GM12878 (cell line): ENCODE measurements at regions not wholly inside any gene's neighbourhood (a gene's known extent, or its start where the extent isn't known, plus 50 kb on each side); places are given as distances from the start of the nearest gene placed in this dataset.

Experiments
- ATAC-seq: fragments of 200-7000 bp; cut with Tn5 transposase; 3 replicates; pipeline ENCODE4 v1.9.1; 2020; ENCODE audit warnings: mild to moderate bottlenecking, moderate library complexity
- BruUV-seq: library from RNA; stranded (reverse); fragments of 400-500 nt; replicated peaks from 2 replicates; lab custom pipeline; 2021; lab: Mats Ljungman, UMichigan
- CTCF ChIA-PET: fragments of 300-600 bp; sonication (Branson Sonifier 250); formaldehyde crosslinking; extraction: SDS; loops from one replicate; lab custom pipeline; 2021; ENCODE audit warnings: inconsistent platforms; lab: Yijun Ruan, JAX
- POLR2A ChIA-PET: fragments of 350-600 bp; formaldehyde crosslinking; extraction: SDS; loops from one replicate; lab custom pipeline; 2021; ENCODE audit warnings: inconsistent platforms; lab: Charles Lee
- RAD21 ChIA-PET: fragments of 300-600 bp; sonication (Branson Sonifier 250); formaldehyde crosslinking; loops from one replicate; lab custom pipeline; 2023; ENCODE audit warnings: antibody characterized with exemption; ENCODE audit not compliant: unreplicated experiment; lab: Charles Lee
- SMC1A ChIA-PET: fragments of 300-600 bp; sonication (Branson Sonifier 250); formaldehyde crosslinking; loops from one replicate; lab custom pipeline; 2023; ENCODE audit not compliant: unreplicated experiment, uncharacterized antibody; lab: Charles Lee
- DNase-seq: peaks from one replicate; pipeline ENCODE4 v3.0.0-alpha.2; 2011; ENCODE audit warnings: low read depth, low spot score
- FAIRE-seq: peaks from 3 replicates; lab custom pipeline; 2011; peaks lifted over from hg19 to GRCh38; lab: Jason Lieb, UNC
- H2AFZ ChIP-seq: 2 replicates; pipeline ENCODE4 v1.6.0; 2011; ENCODE audit warnings: low read depth, low read length, control low read depth; ENCODE audit not compliant: control insufficient read depth
- H3K27ac ChIP-seq: 2 replicates; pipeline ENCODE4 v1.5.1; 2011; ENCODE audit warnings: control low read depth; ENCODE audit not compliant: control insufficient read depth, insufficient read depth
- H3K27me3 ChIP-seq, 2 experiments: replicated peaks in 1 of 2; 2 replicates each; pipeline versions ENCODE4 v1.6.0 to v1.6.1; 2011; ENCODE audit warnings: low read length in 1 of 2; ENCODE audit not compliant: control insufficient read depth in 2 of 2, insufficient read depth in 2 of 2
- H3K36me3 ChIP-seq, 2 experiments: 2 replicates each; pipeline ENCODE4 v1.5.1; 2011; ENCODE audit warnings: low read length in 1 of 2; ENCODE audit not compliant: control insufficient read depth in 2 of 2, insufficient read depth in 2 of 2
- H3K4me1 ChIP-seq: 2 replicates; pipeline ENCODE4 v1.6.1; 2011; ENCODE audit warnings: mild to moderate bottlenecking, low read length, moderate library complexity, mixed read lengths; ENCODE audit not compliant: control insufficient read depth, insufficient read depth
- H3K4me2 ChIP-seq: 2 replicates; pipeline ENCODE4 v1.6.0; 2011; ENCODE audit warnings: control low read depth; ENCODE audit not compliant: control insufficient read depth, insufficient read depth
- H3K4me3 ChIP-seq: fragments of 200-600 bp; sonication (generic); 2 replicates; pipeline ENCODE4 v1.5.1; 2016
- H3K79me2 ChIP-seq: 2 replicates; pipeline ENCODE4 v1.6.0; 2011; ENCODE audit warnings: low read length; ENCODE audit not compliant: control insufficient read depth, insufficient read depth
- H3K9ac ChIP-seq: 2 replicates; pipeline ENCODE4 v1.8.0; 2011; ENCODE audit warnings: low read length, control low read depth, mixed read lengths; ENCODE audit not compliant: control insufficient read depth, insufficient read depth
- H3K9me3 ChIP-seq: replicated peaks from 3 replicates; pipeline ENCODE4 v1.5.1; 2011; ENCODE audit warnings: mild to moderate bottlenecking, low read length; ENCODE audit not compliant: control insufficient read depth, insufficient read depth
- H4K20me1 ChIP-seq: 2 replicates; pipeline ENCODE4 v1.6.0; 2011; ENCODE audit not compliant: control insufficient read depth, insufficient read depth
- BCL11A ChIP-seq: IDR thresholded peaks from 2 replicates; pipeline ENCODE4 v1.6.1; 2011; ENCODE audit warnings: low read depth, low read length
- CREM ChIP-seq: IDR thresholded peaks from 2 replicates; pipeline ENCODE4 v1.6.1; 2014; ENCODE audit warnings: antibody characterized with exemption, low read depth
- EED ChIP-seq: sonication (generic); IDR thresholded peaks from 2 replicates; pipeline ENCODE4 v1.6.1; 2016; ENCODE audit warnings: antibody characterized with exemption, low read depth
- ESRRA ChIP-seq: IDR thresholded peaks from 2 replicates; pipeline ENCODE4 v1.6.1; 2012; ENCODE audit warnings: mild to moderate bottlenecking, low read length, improper control_type of control experiment
- GATAD2B ChIP-seq: fragments of 450-650 bp; conservative IDR thresholded peaks from 2 replicates; pipeline ENCODE4 v1.6.1; 2017; ENCODE audit warnings: low read depth, mild to moderate bottlenecking, moderate library complexity
- NR2F1 ChIP-seq: fragments of 450-650 bp; conservative IDR thresholded peaks from 2 replicates; pipeline ENCODE4 v1.6.1; 2017; ENCODE audit warnings: mild to moderate bottlenecking
- RUNX3 ChIP-seq: IDR thresholded peaks from 2 replicates; pipeline ENCODE4 v1.6.1; 2012; ENCODE audit warnings: low read length, inconsistent platforms
- WGBS: methylation state at CpG from one replicate; pipeline ENCODE4 v1.1.6; 2016; ENCODE audit warnings: low lambda C conversion rate; ENCODE audit not compliant: insufficient replicate concordance, insufficient coverage; ENCODE audit errors: missing lambda C conversion rate; 5-methylcytosine and 5-hydroxymethylcytosine counted together
- in situ Hi-C: fragments of 300-500 bp; cut with MboI; formaldehyde crosslinking; loops from 9 replicates; pipeline ENCODE4 v1.14.3; 2018; ENCODE audit warnings: mixed read lengths
- intact Hi-C: fragments of 100-400 bp; cut with micrococcal nuclease; formaldehyde crosslinking; loops from one replicate; pipeline ENCODE4 v1.14.2; 2022; ENCODE audit not compliant: unreplicated experiment
- TF ChIP-seq, protein P1 (sequence below): fragments of 450-650 bp; IDR thresholded peaks from 2 replicates; pipeline ENCODE4 v1.6.1; 2017; ENCODE audit warnings: mild to moderate bottlenecking, low read depth, inconsistent platforms; ENCODE audit not compliant: poor library complexity, severe bottlenecking
- TF ChIP-seq, protein P2 (sequence below): fragments of 450-650 bp; IDR thresholded peaks from 2 replicates; pipeline ENCODE4 v1.6.1; 2014; ENCODE audit warnings: mild to moderate bottlenecking

DNA sequence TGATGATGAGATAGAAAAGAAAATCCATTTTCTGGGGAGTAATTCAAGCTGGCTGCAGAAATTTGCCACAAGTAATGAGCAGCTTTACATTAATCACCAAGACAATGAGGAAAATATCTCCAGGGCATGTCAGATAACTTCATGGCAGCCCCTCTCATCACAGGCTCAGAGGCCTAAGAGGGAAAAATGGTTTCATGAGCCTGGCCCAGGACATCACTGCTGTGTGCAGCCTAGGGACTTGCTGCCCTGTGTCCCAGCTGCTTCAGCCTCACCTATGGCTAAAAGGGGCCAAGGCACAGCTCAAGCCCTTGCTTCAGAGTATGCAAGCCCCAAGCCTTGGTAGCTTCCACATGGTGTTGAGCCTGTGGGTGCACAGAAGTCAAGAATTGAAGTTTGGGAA, 161.7 kb downstream of the OPA1 start:
- Histone ChIP-seq H3K4me1 (no peaks in the 10 kb centered on the region), H2AFZ (no peak overlapping the region), H3K27ac (no peak overlapping the region), H3K4me2 (no peak overlapping the region), H3K36me3 (no peaks in the 10 kb centered on the region), H3K27me3 (no peaks in the 10 kb centered on the region), H3K9me3 (peaks cover 5% of the 10 kb centered on the region; the same call in 2 of the 3 replicates), H3K4me3 (no peak overlapping the region), H3K9ac (no peak overlapping the region), H4K20me1 (no peaks in the 10 kb centered on the region), H3K79me2 (no peaks in the 10 kb centered on the region)
- ATAC-seq = no peak
- CTCF ChIA-PET = no interaction called here
- no TSS peak for BruUV-seq
- intact Hi-C loops = no loop called here
- RAD21 ChIA-PET = no interaction called here
- DNase-seq = no peak
- TF ChIP-seq, protein P1, sequence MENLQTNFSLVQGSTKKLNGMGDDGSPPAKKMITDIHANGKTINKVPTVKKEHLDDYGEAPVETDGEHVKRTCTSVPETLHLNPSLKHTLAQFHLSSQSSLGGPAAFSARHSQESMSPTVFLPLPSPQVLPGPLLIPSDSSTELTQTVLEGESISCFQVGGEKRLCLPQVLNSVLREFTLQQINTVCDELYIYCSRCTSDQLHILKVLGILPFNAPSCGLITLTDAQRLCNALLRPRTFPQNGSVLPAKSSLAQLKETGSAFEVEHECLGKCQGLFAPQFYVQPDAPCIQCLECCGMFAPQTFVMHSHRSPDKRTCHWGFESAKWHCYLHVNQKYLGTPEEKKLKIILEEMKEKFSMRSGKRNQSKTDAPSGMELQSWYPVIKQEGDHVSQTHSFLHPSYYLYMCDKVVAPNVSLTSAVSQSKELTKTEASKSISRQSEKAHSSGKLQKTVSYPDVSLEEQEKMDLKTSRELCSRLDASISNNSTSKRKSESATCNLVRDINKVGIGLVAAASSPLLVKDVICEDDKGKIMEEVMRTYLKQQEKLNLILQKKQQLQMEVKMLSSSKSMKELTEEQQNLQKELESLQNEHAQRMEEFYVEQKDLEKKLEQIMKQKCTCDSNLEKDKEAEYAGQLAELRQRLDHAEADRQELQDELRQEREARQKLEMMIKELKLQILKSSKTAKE = no peak
- POLR2A ChIA-PET = interaction anchor here (0.8 kb wide), 1 partner anchor 10 kb away, joined by 3 read pairs; no protein-coding TSS in a partner anchor
- SMC1A ChIA-PET = interaction anchor here (0.6 kb wide), 1 partner anchor 24 kb away, joined by 3 read pairs; no protein-coding TSS in a partner anchor
- in situ Hi-C loops = no loop called here
- FAIRE-seq = no peak

DNA sequence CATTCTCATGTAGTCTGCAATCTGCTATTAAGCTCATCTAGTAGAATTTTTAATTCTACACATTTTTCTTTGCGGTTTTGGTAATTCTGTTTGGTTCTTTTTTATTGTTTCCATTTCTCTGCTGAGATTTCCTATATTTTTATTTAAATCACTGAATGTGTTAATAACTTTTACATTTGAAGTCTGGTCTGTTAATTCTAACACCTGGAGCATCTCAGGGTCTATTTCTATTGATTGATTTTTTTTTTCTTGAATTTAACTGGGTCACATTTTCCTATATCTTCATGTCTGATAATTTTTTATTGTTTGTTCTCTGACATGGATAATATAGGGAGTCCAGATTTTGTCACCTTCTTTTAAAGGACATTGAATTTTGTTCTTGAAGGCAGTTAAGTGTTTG, 163.5 kb downstream of the OPA1 start:
- DNase-seq (no peak), ATAC-seq (no peak), FAIRE-seq (no peak)
- ChIA-PET POLR2A (no interaction called here), RAD21 (no interaction called here), CTCF (interaction anchor here (0.7 kb wide), 1 partner anchor 70 kb away, joined by 3 read pairs; no protein-coding TSS in a partner anchor), SMC1A (interaction anchor here (0.6 to 2.8 kb wide), 3 partner anchors 11 to 32 kb away, joined by 4 to 8 read pairs (median 6); no protein-coding TSS in a partner anchor)
- H3K4me1 ChIP-seq = no peaks in the 10 kb centered on the region
- 59% methylated on average over 1 of the region's 1 CpG for WGBS
- no peaks in the 10 kb centered on the region for H3K27me3 ChIP-seq
- no peaks in the 10 kb centered on the region for H3K36me3 ChIP-seq
- intact Hi-C loops (no loop called here), in situ Hi-C loops (no loop called here)
- no peaks in the 10 kb centered on the region for H3K79me2 ChIP-seq
- no peak for TF ChIP-seq ESRRA
- TF ChIP-seq EED = no peak
- TF ChIP-seq CREM = no peak
- no peak for TF ChIP-seq RUNX3
- TF ChIP-seq, protein P2, sequence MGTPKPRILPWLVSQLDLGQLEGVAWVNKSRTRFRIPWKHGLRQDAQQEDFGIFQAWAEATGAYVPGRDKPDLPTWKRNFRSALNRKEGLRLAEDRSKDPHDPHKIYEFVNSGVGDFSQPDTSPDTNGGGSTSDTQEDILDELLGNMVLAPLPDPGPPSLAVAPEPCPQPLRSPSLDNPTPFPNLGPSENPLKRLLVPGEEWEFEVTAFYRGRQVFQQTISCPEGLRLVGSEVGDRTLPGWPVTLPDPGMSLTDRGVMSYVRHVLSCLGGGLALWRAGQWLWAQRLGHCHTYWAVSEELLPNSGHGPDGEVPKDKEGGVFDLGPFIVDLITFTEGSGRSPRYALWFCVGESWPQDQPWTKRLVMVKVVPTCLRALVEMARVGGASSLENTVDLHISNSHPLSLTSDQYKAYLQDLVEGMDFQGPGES = no peak
- no peak for TF ChIP-seq BCL11A
- TF ChIP-seq NR2F1 = no peak
- TF ChIP-seq GATAD2B = no peak
- H3K4me3 ChIP-seq = no peak overlapping the region
- H3K4me2 ChIP-seq = no peak overlapping the region
- H3K27ac ChIP-seq = no peak overlapping the region
- no peaks in the 10 kb centered on the region for H4K20me1 ChIP-seq
- H3K9me3 ChIP-seq = peaks cover 5% of the 10 kb centered on the region; the same call in 2 of the 3 replicates
- no peak overlapping the region for H2AFZ ChIP-seq
- BruUV-seq = no TSS peak
- H3K9ac ChIP-seq = no peak overlapping the region
